HepG2 (cell line): ENCODE measurements at regions not wholly inside any gene's neighbourhood (a gene's known extent, or its start where the extent isn't known, plus 50 kb on each side); places are given as distances from the start of the nearest gene placed in this dataset.
A peak's percentile ranks its signal among the peaks of the same experiment; 100 is the strongest.

Experiments
- AKAP8 ChIP-seq: sonication (generic); formaldehyde crosslinking; IDR thresholded peaks from 2 replicates; pipeline ENCODE4 v1.5.1; 2020; ENCODE audit warnings: mild to moderate bottlenecking, missing genetic modification reagents
- BCL6 ChIP-seq: IDR thresholded peaks from 2 replicates; pipeline ENCODE4 v1.6.1; 2016; ENCODE audit warnings: missing genetic modification reagents, missing compliant biosample characterization
- GATAD2A ChIP-seq: IDR thresholded peaks from 2 replicates; pipeline ENCODE4 v1.6.1; 2016
- HES4 ChIP-seq: sonication (generic); formaldehyde crosslinking; IDR thresholded peaks from 2 replicates; pipeline ENCODE4 v1.9.0; 2021; ENCODE audit warnings: mild to moderate bottlenecking, missing genetic modification reagents, borderline replicate concordance
- MBD4 ChIP-seq: IDR thresholded peaks from 2 replicates; pipeline ENCODE4 v1.6.1; 2012; ENCODE audit warnings: low read length, inconsistent platforms, borderline replicate concordance
- MED13 ChIP-seq: sonication (generic); formaldehyde crosslinking; IDR thresholded peaks from 2 replicates; pipeline ENCODE4 v1.5.0; 2020; ENCODE audit warnings: missing genetic modification reagents
- MTF2 ChIP-seq: sonication (generic); formaldehyde crosslinking; IDR thresholded peaks from 2 replicates; pipeline ENCODE4 v1.5.0; 2020; ENCODE audit warnings: missing genetic modification reagents, borderline replicate concordance
- NFE2 ChIP-seq: sonication (generic); formaldehyde crosslinking; IDR thresholded peaks from 2 replicates; pipeline ENCODE4 v1.4.0; 2020; ENCODE audit warnings: missing genetic modification reagents
- RBFOX2 ChIP-seq: fragments of 200-400 bp; formaldehyde crosslinking; IDR thresholded peaks from 2 replicates; pipeline ENCODE4 v1.6.1; 2017; ENCODE audit warnings: low read depth, mild to moderate bottlenecking, low read length
- RELA ChIP-seq: sonication (generic); formaldehyde crosslinking; IDR thresholded peaks from 2 replicates; pipeline ENCODE4 v1.4.0; 2020; ENCODE audit warnings: missing genetic modification reagents
- SMARCE1 ChIP-seq: fragments of 450-650 bp; IDR thresholded peaks from 2 replicates; pipeline ENCODE4 v1.6.1; 2017; ENCODE audit warnings: borderline replicate concordance
- ZC3H4 ChIP-seq: sonication (generic); formaldehyde crosslinking; IDR thresholded peaks from 2 replicates; pipeline ENCODE4 v1.4.0; 2020; ENCODE audit warnings: missing genetic modification reagents, borderline replicate concordance
- ZSCAN20 ChIP-seq: sonication (generic); formaldehyde crosslinking; IDR thresholded peaks from 2 replicates; pipeline ENCODE4 v1.4.0; 2020; ENCODE audit warnings: missing genetic modification reagents, mild to moderate bottlenecking, borderline replicate concordance
- TF ChIP-seq, protein P1 (sequence below): sonication (generic); formaldehyde crosslinking; IDR thresholded peaks from 2 replicates; pipeline ENCODE4 v1.5.0; 2020; ENCODE audit warnings: mild to moderate bottlenecking, missing genetic modification reagents
- TF ChIP-seq, protein P2 (sequence below), 2 experiments: fragments of 450-650 bp in 1 of 2; sonication (generic) in 1 of 2; formaldehyde crosslinking in 1 of 2; IDR thresholded peaks; 2 replicates each; pipeline versions ENCODE4 v1.6.1 to v1.8.0; 2016 to 2022; ENCODE audit warnings: antibody characterized with exemption in 1 of 2, mild to moderate bottlenecking in 1 of 2, missing genetic modification reagents in 1 of 2
- TF ChIP-seq, protein P3 (sequence below): sonication (generic); formaldehyde crosslinking; IDR thresholded peaks from 2 replicates; pipeline ENCODE4 v1.9.0; 2021; ENCODE audit warnings: missing genetic modification reagents, borderline replicate concordance

DNA sequence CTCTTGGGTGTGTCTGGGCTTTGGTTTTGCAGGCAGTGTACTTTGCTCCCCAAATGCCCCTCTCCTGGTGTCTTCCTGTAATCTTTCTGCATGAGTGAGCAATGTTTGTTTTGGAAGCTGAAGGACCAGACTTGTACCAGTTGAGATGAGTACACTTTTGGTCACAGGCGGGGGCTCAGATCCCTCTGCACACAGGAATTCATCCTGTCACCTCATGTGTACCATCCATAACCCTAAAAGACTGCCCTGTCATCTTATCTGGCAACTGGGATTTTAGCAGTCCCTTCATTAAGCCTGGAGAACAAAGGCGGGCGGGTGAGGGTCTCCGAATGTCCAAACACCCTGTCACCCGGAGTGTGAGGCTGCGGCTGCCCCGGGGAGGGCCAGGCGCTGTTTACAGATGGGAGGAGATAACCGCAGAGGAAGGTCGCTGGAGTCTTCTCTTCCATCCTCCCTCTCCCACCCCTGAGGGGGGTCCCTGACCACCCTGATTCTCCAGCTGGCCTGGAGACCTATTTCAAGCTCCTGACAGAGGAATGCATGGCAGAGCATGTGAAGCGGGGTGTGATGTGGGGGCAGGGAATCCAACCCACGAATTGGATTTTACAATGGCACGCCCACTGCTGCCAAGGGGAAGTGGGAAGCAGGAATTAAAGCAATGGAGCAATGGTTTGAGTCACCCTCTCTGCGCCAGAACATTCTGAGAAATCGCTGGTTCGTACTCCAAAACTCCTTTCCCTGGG, 158.2 kb upstream of the MYCN start (continued):
- TF ChIP-seq, protein P1, sequence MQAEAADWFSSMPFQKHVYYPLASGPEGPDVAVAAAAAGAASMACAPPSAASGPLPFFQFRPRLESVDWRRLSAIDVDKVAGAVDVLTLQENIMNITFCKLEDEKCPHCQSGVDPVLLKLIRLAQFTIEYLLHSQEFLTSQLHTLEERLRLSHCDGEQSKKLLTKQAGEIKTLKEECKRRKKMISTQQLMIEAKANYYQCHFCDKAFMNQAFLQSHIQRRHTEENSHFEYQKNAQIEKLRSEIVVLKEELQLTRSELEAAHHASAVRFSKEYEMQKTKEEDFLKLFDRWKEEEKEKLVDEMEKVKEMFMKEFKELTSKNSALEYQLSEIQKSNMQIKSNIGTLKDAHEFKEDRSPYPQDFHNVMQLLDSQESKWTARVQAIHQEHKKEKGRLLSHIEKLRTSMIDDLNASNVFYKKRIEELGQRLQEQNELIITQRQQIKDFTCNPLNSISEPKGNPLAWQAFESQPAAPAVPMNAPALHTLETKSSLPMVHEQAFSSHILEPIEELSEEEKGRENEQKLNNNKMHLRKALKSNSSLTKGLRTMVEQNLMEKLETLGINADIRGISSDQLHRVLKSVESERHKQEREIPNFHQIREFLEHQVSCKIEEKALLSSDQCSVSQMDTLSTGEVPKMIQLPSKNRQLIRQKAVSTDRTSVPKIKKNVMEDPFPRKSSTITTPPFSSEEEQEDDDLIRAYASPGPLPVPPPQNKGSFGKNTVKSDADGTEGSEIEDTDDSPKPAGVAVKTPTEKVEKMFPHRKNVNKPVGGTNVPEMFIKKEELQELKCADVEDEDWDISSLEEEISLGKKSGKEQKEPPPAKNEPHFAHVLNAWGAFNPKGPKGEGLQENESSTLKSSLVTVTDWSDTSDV (CRISPR knock-in tag): no peak
- peak; percentile 58 for TF ChIP-seq GATAD2A (CRISPR knock-in tag)
- TF ChIP-seq ZSCAN20: no peak
- TF ChIP-seq HES4 (CRISPR knock-in tag): no peak
- TF ChIP-seq MTF2 (CRISPR knock-in tag): no peak
- no peak for TF ChIP-seq RELA (CRISPR knock-in tag)
- peak; percentile 53; the same call in 1 of the 2 replicates for TF ChIP-seq NFE2 (CRISPR knock-in tag)
- TF ChIP-seq SMARCE1: no peak
- TF ChIP-seq MED13 (CRISPR knock-in tag): 0 out of 2 replicates have a peak, but pooled peaks have one; percentile 49
- no peak for TF ChIP-seq MBD4
- TF ChIP-seq BCL6: no peak
- TF ChIP-seq, protein P2, sequence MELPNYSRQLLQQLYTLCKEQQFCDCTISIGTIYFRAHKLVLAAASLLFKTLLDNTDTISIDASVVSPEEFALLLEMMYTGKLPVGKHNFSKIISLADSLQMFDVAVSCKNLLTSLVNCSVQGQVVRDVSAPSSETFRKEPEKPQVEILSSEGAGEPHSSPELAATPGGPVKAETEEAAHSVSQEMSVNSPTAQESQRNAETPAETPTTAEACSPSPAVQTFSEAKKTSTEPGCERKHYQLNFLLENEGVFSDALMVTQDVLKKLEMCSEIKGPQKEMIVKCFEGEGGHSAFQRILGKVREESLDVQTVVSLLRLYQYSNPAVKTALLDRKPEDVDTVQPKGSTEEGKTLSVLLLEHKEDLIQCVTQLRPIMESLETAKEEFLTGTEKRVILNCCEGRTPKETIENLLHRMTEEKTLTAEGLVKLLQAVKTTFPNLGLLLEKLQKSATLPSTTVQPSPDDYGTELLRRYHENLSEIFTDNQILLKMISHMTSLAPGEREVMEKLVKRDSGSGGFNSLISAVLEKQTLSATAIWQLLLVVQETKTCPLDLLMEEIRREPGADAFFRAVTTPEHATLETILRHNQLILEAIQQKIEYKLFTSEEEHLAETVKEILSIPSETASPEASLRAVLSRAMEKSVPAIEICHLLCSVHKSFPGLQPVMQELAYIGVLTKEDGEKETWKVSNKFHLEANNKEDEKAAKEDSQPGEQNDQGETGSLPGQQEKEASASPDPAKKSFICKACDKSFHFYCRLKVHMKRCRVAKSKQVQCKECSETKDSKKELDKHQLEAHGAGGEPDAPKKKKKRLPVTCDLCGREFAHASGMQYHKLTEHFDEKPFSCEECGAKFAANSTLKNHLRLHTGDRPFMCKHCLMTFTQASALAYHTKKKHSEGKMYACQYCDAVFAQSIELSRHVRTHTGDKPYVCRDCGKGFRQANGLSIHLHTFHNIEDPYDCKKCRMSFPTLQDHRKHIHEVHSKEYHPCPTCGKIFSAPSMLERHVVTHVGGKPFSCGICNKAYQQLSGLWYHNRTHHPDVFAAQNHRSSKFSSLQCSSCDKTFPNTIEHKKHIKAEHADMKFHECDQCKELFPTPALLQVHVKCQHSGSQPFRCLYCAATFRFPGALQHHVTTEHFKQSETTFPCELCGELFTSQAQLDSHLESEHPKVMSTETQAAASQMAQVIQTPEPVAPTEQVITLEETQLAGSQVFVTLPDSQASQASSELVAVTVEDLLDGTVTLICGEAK (IDR thresholded peaks at IDR 0.05): no peak
- TF ChIP-seq, protein P2 (CRISPR knock-in tag; IDR thresholded peaks at IDR 0.05): no peak
- no peak for TF ChIP-seq RBFOX2
- no peak for TF ChIP-seq ZC3H4 (CRISPR knock-in tag)
- TF ChIP-seq, protein P3, sequence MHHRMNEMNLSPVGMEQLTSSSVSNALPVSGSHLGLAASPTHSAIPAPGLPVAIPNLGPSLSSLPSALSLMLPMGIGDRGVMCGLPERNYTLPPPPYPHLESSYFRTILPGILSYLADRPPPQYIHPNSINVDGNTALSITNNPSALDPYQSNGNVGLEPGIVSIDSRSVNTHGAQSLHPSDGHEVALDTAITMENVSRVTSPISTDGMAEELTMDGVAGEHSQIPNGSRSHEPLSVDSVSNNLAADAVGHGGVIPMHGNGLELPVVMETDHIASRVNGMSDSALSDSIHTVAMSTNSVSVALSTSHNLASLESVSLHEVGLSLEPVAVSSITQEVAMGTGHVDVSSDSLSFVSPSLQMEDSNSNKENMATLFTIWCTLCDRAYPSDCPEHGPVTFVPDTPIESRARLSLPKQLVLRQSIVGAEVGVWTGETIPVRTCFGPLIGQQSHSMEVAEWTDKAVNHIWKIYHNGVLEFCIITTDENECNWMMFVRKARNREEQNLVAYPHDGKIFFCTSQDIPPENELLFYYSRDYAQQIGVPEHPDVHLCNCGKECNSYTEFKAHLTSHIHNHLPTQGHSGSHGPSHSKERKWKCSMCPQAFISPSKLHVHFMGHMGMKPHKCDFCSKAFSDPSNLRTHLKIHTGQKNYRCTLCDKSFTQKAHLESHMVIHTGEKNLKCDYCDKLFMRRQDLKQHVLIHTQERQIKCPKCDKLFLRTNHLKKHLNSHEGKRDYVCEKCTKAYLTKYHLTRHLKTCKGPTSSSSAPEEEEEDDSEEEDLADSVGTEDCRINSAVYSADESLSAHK (CRISPR knock-in tag): no peak
- no peak for TF ChIP-seq AKAP8
